Smooth muscle cell (in vitro differentiated cells): ENCODE measurements at regions not wholly inside any gene's neighbourhood (a gene's known extent, or its start where the extent isn't known, plus 50 kb on each side); places are given as distances from the start of the nearest gene placed in this dataset.
"Not testable (repeated sequence)": the region's sequence is repeated elsewhere in the genome, so short reads cannot be mapped to it uniquely, and the experiment has no call there.

Experiments
- DNase-seq: peaks from one replicate; lab custom pipeline; 2025; ENCODE audit not compliant: unreplicated experiment; lab: John Stamatoyannopoulos, UW
- H2AFZ ChIP-seq: fragments of 200-600 bp; sonication (generic); 2 replicates; pipeline ENCODE4 v1.6.0; 2016; ENCODE audit warnings: antibody characterized with exemption, low read depth, mild to moderate bottlenecking
- H3F3A ChIP-seq: fragments of 200-600 bp; sonication (generic); 2 replicates; pipeline ENCODE4 v1.6.0; 2017; ENCODE audit warnings: antibody characterized with exemption, low read depth
- H3K27ac ChIP-seq: fragments of 200-600 bp; sonication (generic); 2 replicates; pipeline ENCODE4 v1.5.1; 2016; ENCODE audit warnings: low read depth, mild to moderate bottlenecking
- H3K27me3 ChIP-seq: fragments of 200-600 bp; sonication (generic); 2 replicates; pipeline ENCODE4 v1.6.1; 2016; ENCODE audit warnings: low read depth, mild to moderate bottlenecking
- H3K36me3 ChIP-seq: fragments of 200-600 bp; sonication (generic); 2 replicates; pipeline ENCODE4 v1.5.1; 2016; ENCODE audit warnings: low read depth
- H3K4me1 ChIP-seq: fragments of 200-600 bp; sonication (generic); 2 replicates; pipeline ENCODE4 v1.5.1; 2016; ENCODE audit warnings: low read depth
- H3K4me2 ChIP-seq: fragments of 200-600 bp; sonication (generic); 2 replicates; pipeline ENCODE4 v1.6.0; 2016; ENCODE audit warnings: mild to moderate bottlenecking
- H3K4me3 ChIP-seq: fragments of 200-600 bp; sonication (generic); 2 replicates; pipeline ENCODE4 v1.5.1; 2016; ENCODE audit warnings: mild to moderate bottlenecking
- H3K79me2 ChIP-seq: fragments of 200-600 bp; sonication (generic); 2 replicates; pipeline ENCODE4 v1.6.0; 2016; ENCODE audit warnings: low read depth, mild to moderate bottlenecking
- H3K9ac ChIP-seq: fragments of 200-600 bp; sonication (generic); 2 replicates; pipeline ENCODE4 v1.6.0; 2016; ENCODE audit warnings: low read depth
- H3K9me3 ChIP-seq: fragments of 200-600 bp; sonication (generic); replicated peaks from 2 replicates; pipeline ENCODE4 v1.5.1; 2016; ENCODE audit warnings: low read depth
- H4K20me1 ChIP-seq: fragments of 200-600 bp; sonication (generic); 2 replicates; pipeline ENCODE4 v1.6.0; 2016; ENCODE audit warnings: low read depth
- CTCF ChIP-seq: fragments of 200-600 bp; sonication (generic); IDR thresholded peaks from 2 replicates; pipeline ENCODE4 v1.5.1; 2017; ENCODE audit warnings: borderline replicate concordance, mild to moderate bottlenecking, antibody characterized with exemption; ENCODE audit not compliant: insufficient read depth, poor library complexity, severe bottlenecking
- WGBS: methylation state at CpG from one replicate; pipeline ENCODE4 v1.1.7; 2016; ENCODE audit warnings: low lambda C conversion rate; 5-methylcytosine and 5-hydroxymethylcytosine counted together

GRCh38 chr4:104642521-104642920 lies 147.8 kb upstream of the CXXC4 start:
- 91% methylated on average over 3 of the region's 3 CpGs for WGBS
- no peak overlapping the region for H3K4me3 ChIP-seq
- no peak overlapping the region for H3K9ac ChIP-seq
- H3K36me3 ChIP-seq, result no peaks in the 10 kb centered on the region
- H3K27me3 ChIP-seq, result peaks cover 10% of the 10 kb centered on the region
- H4K20me1 ChIP-seq, result no peaks in the 10 kb centered on the region
- no peaks in the 10 kb centered on the region for H3F3A ChIP-seq
- no peak for TF ChIP-seq CTCF
- no peak for DNase-seq
- no peaks in the 10 kb centered on the region for H3K79me2 ChIP-seq
- no peaks in the 10 kb centered on the region for H3K9me3 ChIP-seq
- H3K4me1 ChIP-seq, result peaks cover 6% of the 10 kb centered on the region
- no peak overlapping the region for H2AFZ ChIP-seq
- H3K27ac ChIP-seq, result no peak overlapping the region
- H3K4me2 ChIP-seq, result no peak overlapping the region

- Histone ChIP-seq H2AFZ (no peak overlapping the region), H3K4me3 (no peak overlapping the region), H3K9me3 (no peaks in the 10 kb centered on the region), H4K20me1 (no peaks in the 10 kb centered on the region), H3F3A (no peaks in the 10 kb centered on the region), H3K27me3 (peaks cover 10% of the 10 kb centered on the region), H3K27ac (no peak overlapping the region), H3K4me1 (peaks cover 6% of the 10 kb centered on the region), H3K4me2 (no peak overlapping the region), H3K79me2 (no peaks in the 10 kb centered on the region), H3K36me3 (no peaks in the 10 kb centered on the region), H3K9ac (no peak overlapping the region)
- WGBS, result 92% methylated on average over 3 of the region's 3 CpGs
- no peak for DNase-seq
- no peak for TF ChIP-seq CTCF
Observed at GRCh38 chr4:104643805-104644204, 149.1 kb upstream of the CXXC4 start.

- WGBS, result 96% methylated on average over 1 of the region's 1 CpG
Observed at GRCh38 chr4:104649631-104650030, 154.9 kb upstream of the CXXC4 start.

GRCh38 chr4:104662269-104662668 lies 167.6 kb upstream of the CXXC4 start:
- H3K79me2 ChIP-seq, H3F3A ChIP-seq, H3K9me3 ChIP-seq, H3K27ac ChIP-seq, DNase-seq, H3K36me3 ChIP-seq, H3K4me2 ChIP-seq, H4K20me1 ChIP-seq, H3K9ac ChIP-seq, H3K27me3 ChIP-seq, H2AFZ ChIP-seq, H3K4me1 ChIP-seq, H3K4me3 ChIP-seq: not testable (repeated sequence)
- 83% methylated on average over 3 of the region's 3 CpGs for WGBS

More at GRCh38 chr4:104649631-104650030, 154.9 kb upstream of the CXXC4 start:
- no peaks in the 10 kb centered on the region for H3K4me1 ChIP-seq
- H3K4me3 ChIP-seq, result no peak overlapping the region
- no peak overlapping the region for H3K9ac ChIP-seq
- H4K20me1 ChIP-seq, result no peaks in the 10 kb centered on the region
- no peak for DNase-seq
- H3K9me3 ChIP-seq, result peaks cover 9% of the 10 kb centered on the region
- no peaks in the 10 kb centered on the region for H3K27me3 ChIP-seq
- no peak for TF ChIP-seq CTCF
- no peaks in the 10 kb centered on the region for H3K79me2 ChIP-seq
- H3F3A ChIP-seq, result no peaks in the 10 kb centered on the region
- H3K27ac ChIP-seq, result no peak overlapping the region
- no peak overlapping the region for H2AFZ ChIP-seq
- no peak overlapping the region for H3K4me2 ChIP-seq
- no peaks in the 10 kb centered on the region for H3K36me3 ChIP-seq
